ENCODE measurements at regions not wholly inside any gene's neighbourhood (a gene's known extent, or its start where the extent isn't known, plus 50 kb on each side); places are given as distances from the start of the nearest gene placed in this dataset.

- no peak overlapping the region for H3K4me3 ChIP-seq (ENCODE audit: low read depth, low read length)
- TF ChIP-seq CTCF (IDR thresholded peaks at IDR 0.05; ENCODE audit: low read depth, low read length), result no peak
These were observed 229.4 kb upstream of the POU3F1 start for GRCh38 chr1:38275960-38276359.

- TF ChIP-seq CTCF (IDR thresholded peaks at IDR 0.05; ENCODE audit: low read depth, low read length), result no peak
- no peak overlapping the region for H3K4me3 ChIP-seq (ENCODE audit: low read depth, low read length)
These were observed 228.4 kb upstream of the POU3F1 start for GRCh38 chr1:38274974-38275373.

- TF ChIP-seq CTCF (IDR thresholded peaks at IDR 0.05; ENCODE audit: low read depth, low read length), result no peak
- no peak overlapping the region for H3K4me3 ChIP-seq (ENCODE audit: low read depth, low read length)
These were observed 226.7 kb upstream of the POU3F1 start for GRCh38 chr1:38273196-38273804.

- H3K4me3 ChIP-seq (ENCODE audit: low read depth, low read length), result no peak overlapping the region
- TF ChIP-seq CTCF (IDR thresholded peaks at IDR 0.05; ENCODE audit: low read depth, low read length), result no peak
These were observed 225.9 kb upstream of the POU3F1 start for GRCh38 chr1:38272515-38272914.

GRCh38 chr1:38270849-38271633, 224.4 kb upstream of the POU3F1 start:
- TF ChIP-seq CTCF (IDR thresholded peaks at IDR 0.05; ENCODE audit: low read depth, low read length), result no peak

GRCh38 chr1:38269923-38270848, 223.6 kb upstream of the POU3F1 start:
- TF ChIP-seq CTCF (IDR thresholded peaks at IDR 0.05; ENCODE audit: low read depth, low read length), result no peak
- no peak overlapping the region for H3K4me3 ChIP-seq (ENCODE audit: low read depth, low read length)

More at GRCh38 chr1:38270849-38271633, 224.4 kb upstream of the POU3F1 start:
- no peak overlapping the region for H3K4me3 ChIP-seq (ENCODE audit: low read depth, low read length)

Measured in WI38 (cell line).